K562 (cell line): ENCODE measurements at regions not wholly inside any gene's neighbourhood (a gene's known extent, or its start where the extent isn't known, plus 50 kb on each side); places are given as distances from the start of the nearest gene placed in this dataset.

Experiments
- BCLAF1 ChIP-seq, 2 experiments: fragments of 450-650 bp in 1 of 2; IDR thresholded peaks; 2 replicates each; pipeline ENCODE4 v1.6.1; 2011 to 2017; ENCODE audit warnings: low read depth in 2 of 2, antibody characterized with exemption in 1 of 2, borderline replicate concordance in 1 of 2, low read length in 1 of 2, mild to moderate bottlenecking in 1 of 2, mixed read lengths in 1 of 2; ENCODE audit not compliant: control insufficient read depth in 1 of 2
- EZH2 ChIP-seq: IDR thresholded peaks from 2 replicates; pipeline ENCODE4 v1.6.1; 2012; ENCODE audit warnings: low read depth, mild to moderate bottlenecking, inconsistent platforms, low read length, borderline replicate concordance
- IRF9 ChIP-seq: fragments of 450-650 bp; IDR thresholded peaks from 2 replicates; pipeline ENCODE4 v1.6.1; 2016; ENCODE audit warnings: missing biosample characterization, missing genetic modification characterization
- JUND ChIP-seq, 2 experiments: IDR thresholded peaks; 2 replicates in 1 of 2; 3 replicates in 1 of 2; pipeline ENCODE4 v1.6.1; 2011; ENCODE audit warnings: borderline replicate concordance in 2 of 2, low read depth in 2 of 2, low read length in 2 of 2, improper control_type of control experiment in 1 of 2, missing biosample characterization in 1 of 2, missing genetic modification characterization in 1 of 2, missing genetic modification reagents in 1 of 2
- POLR2A ChIP-seq: fragments of 450-650 bp; conservative IDR thresholded peaks from 2 replicates; pipeline ENCODE4 v1.6.1; 2016
- POLR2H ChIP-seq: IDR thresholded peaks from 2 replicates; pipeline ENCODE4 v1.6.1; 2016; ENCODE audit warnings: missing genetic modification characterization, low read depth, mild to moderate bottlenecking, control low read depth, missing compliant biosample characterization, moderate library complexity
- PURB ChIP-seq: sonication (generic); formaldehyde crosslinking; IDR thresholded peaks from 2 replicates; pipeline ENCODE4 v1.9.0; 2021; ENCODE audit warnings: low read depth, mild to moderate bottlenecking, missing genetic modification reagents
- RCOR1 ChIP-seq, 2 experiments: IDR thresholded peaks; 2 replicates each; pipeline ENCODE4 v1.6.1; 2012; ENCODE audit warnings: low read depth in 2 of 2, low read length in 2 of 2, borderline replicate concordance in 1 of 2, improper control_type of control experiment in 1 of 2
- SRSF3 ChIP-seq: fragments of 200-400 bp; formaldehyde crosslinking; IDR thresholded peaks from 2 replicates; pipeline ENCODE4 v1.6.1; 2016; ENCODE audit warnings: mild to moderate bottlenecking, low read length, moderate library complexity; ENCODE audit not compliant: insufficient read depth
- TCF3 ChIP-seq: sonication (generic); formaldehyde crosslinking; IDR thresholded peaks from 2 replicates; pipeline ENCODE4 v1.4.0; 2020; ENCODE audit warnings: mild to moderate bottlenecking, missing genetic modification reagents
- ZNF589 ChIP-seq: fragments of 200-800 bp; sonication (Bioruptor generic); IDR thresholded peaks from 2 replicates; pipeline ENCODE4 v1.6.1; 2016; ENCODE audit warnings: low read depth, missing genetic modification characterization, missing compliant biosample characterization
- ZZZ3 ChIP-seq: fragments of 450-650 bp; IDR thresholded peaks from 2 replicates; pipeline ENCODE4 v1.6.1; 2016; ENCODE audit warnings: antibody characterized with exemption, mild to moderate bottlenecking, moderate library complexity

- TF ChIP-seq PURB (CRISPR knock-in tag) (no peak), ZZZ3 (no peak), BCLAF1 (IDR thresholded peaks at IDR 0.05; ENCODE audit: borderline replicate concordance in 1 of 2, control insufficient read depth in 1 of 2, low read depth in 2 of 2, low read length in 1 of 2) (no peak), RCOR1 (IDR thresholded peaks at IDR 0.05; ENCODE audit: borderline replicate concordance in 1 of 2, low read depth in 2 of 2, low read length in 2 of 2) (no peak), POLR2H (no peak), TCF3 (no peak), EZH2 (no peak), IRF9 (no peak), POLR2A (no peak), ZNF589 (CRISPR knock-in tag) (no peak), JUND (IDR thresholded peaks at IDR 0.05; ENCODE audit: borderline replicate concordance, low read depth, low read length) (no peak), JUND (tag; IDR thresholded peaks at IDR 0.05; ENCODE audit: borderline replicate concordance, low read depth, low read length) (no peak), SRSF3 (no peak)
These were observed 79.3 kb upstream of the ADCY1 start for GRCh38 chr7:45494885-45495284.
